H9 (cell line): ENCODE measurements at regions not wholly inside any gene's neighbourhood (a gene's known extent, or its start where the extent isn't known, plus 50 kb on each side); places are given as distances from the start of the nearest gene placed in this dataset.

Source experiments
- DNase-seq: peaks from one replicate; pipeline ENCODE4 v3.0.0-alpha.2; 2017
- H2AFZ ChIP-seq: one replicate; pipeline ENCODE4 v1.6.1; 2013; ENCODE audit warnings: mild to moderate bottlenecking, low read length, control low read depth, moderate library complexity
- H2AK5ac ChIP-seq: 2 replicates; pipeline ENCODE4 v1.6.1; 2013; ENCODE audit warnings: low read length, control low read depth, mixed read lengths; ENCODE audit not compliant: insufficient read length
- H2BK120ac ChIP-seq: one replicate; pipeline ENCODE4 v1.6.1; 2013; ENCODE audit warnings: low read depth, mild to moderate bottlenecking, low read length, control low read depth, inconsistent platforms; ENCODE audit not compliant: poor library complexity, severe bottlenecking
- H2BK12ac ChIP-seq: 2 replicates; pipeline ENCODE4 v1.6.1; 2013; ENCODE audit warnings: low read length, control low read depth, mixed read lengths, low read depth; ENCODE audit not compliant: insufficient read length
- H2BK15ac ChIP-seq: 2 replicates; pipeline ENCODE4 v1.6.1; 2013; ENCODE audit warnings: low read depth, low read length, control low read depth
- H2BK20ac ChIP-seq: one replicate; pipeline ENCODE4 v1.6.1; 2013; ENCODE audit warnings: low read depth, mild to moderate bottlenecking, low read length, control low read depth, inconsistent platforms; ENCODE audit not compliant: poor library complexity, severe bottlenecking
- H2BK5ac ChIP-seq: 2 replicates; pipeline ENCODE4 v1.6.1; 2013; ENCODE audit warnings: low read length, control low read depth, mixed read lengths; ENCODE audit not compliant: insufficient read length
- H3K14ac ChIP-seq: 2 replicates; pipeline ENCODE4 v1.6.1; 2013; ENCODE audit warnings: low read length, control low read depth; ENCODE audit not compliant: insufficient read depth
- H3K18ac ChIP-seq: 2 replicates; pipeline ENCODE4 v1.6.1; 2013; ENCODE audit warnings: low read depth, mild to moderate bottlenecking, mixed read lengths, low read length, control low read depth; ENCODE audit not compliant: insufficient read length
- H3K23ac ChIP-seq: 2 replicates; pipeline ENCODE4 v1.6.1; 2013; ENCODE audit warnings: low read length, control low read depth, mixed read lengths, low read depth; ENCODE audit not compliant: insufficient read length
- H3K23me2 ChIP-seq: 2 replicates; pipeline ENCODE4 v1.6.1; 2013; ENCODE audit warnings: low read depth, mild to moderate bottlenecking, mixed read lengths, low read length, control low read depth; ENCODE audit not compliant: insufficient read length, poor library complexity, severe bottlenecking
- H3K27ac ChIP-seq: 2 replicates; pipeline ENCODE4 v1.5.1; 2013; ENCODE audit warnings: low read length, control low read depth, mixed read lengths, low read depth; ENCODE audit not compliant: insufficient read length
- H3K27me3 ChIP-seq: 2 replicates; pipeline ENCODE4 v1.6.1; 2013; ENCODE audit warnings: low read length, control low read depth, inconsistent platforms; ENCODE audit not compliant: insufficient read depth
- H3K4ac ChIP-seq: 2 replicates; pipeline ENCODE4 v1.6.1; 2013; ENCODE audit warnings: low read depth, mild to moderate bottlenecking, control low read depth, inconsistent platforms, low read length, moderate library complexity
- H3K4me1 ChIP-seq: 2 replicates; pipeline ENCODE4 v1.6.1; 2013; ENCODE audit warnings: low read length, control low read depth, inconsistent platforms; ENCODE audit not compliant: insufficient read depth
- H3K4me2 ChIP-seq: 2 replicates; pipeline ENCODE4 v1.6.1; 2013; ENCODE audit warnings: low read length, control low read depth, mixed read lengths; ENCODE audit not compliant: insufficient read length, insufficient read depth
- H3K56ac ChIP-seq: 2 replicates; pipeline ENCODE4 v1.6.1; 2013; ENCODE audit warnings: low read depth, mild to moderate bottlenecking, mixed read lengths, low read length, control low read depth; ENCODE audit not compliant: insufficient read length
- H3K79me1 ChIP-seq: 2 replicates; pipeline ENCODE4 v1.6.1; 2013; ENCODE audit warnings: low read depth, mild to moderate bottlenecking, moderate library complexity, low read length, control low read depth, inconsistent platforms; ENCODE audit not compliant: insufficient read depth, poor library complexity, severe bottlenecking
- H3K79me2 ChIP-seq: 2 replicates; pipeline ENCODE4 v1.6.1; 2013; ENCODE audit warnings: low read length, control low read depth, inconsistent platforms; ENCODE audit not compliant: insufficient read depth
- H3K9ac ChIP-seq: 2 replicates; pipeline ENCODE4 v1.6.1; 2013; ENCODE audit warnings: low read length, control low read depth, mixed read lengths; ENCODE audit not compliant: insufficient read length; ENCODE audit errors: extremely low read depth
- H3K9me3 ChIP-seq: one replicate; pipeline ENCODE4 v1.6.1; 2013; ENCODE audit warnings: low read depth, low read length, inconsistent platforms; ENCODE audit not compliant: control insufficient read depth
- H3T11ph ChIP-seq: one replicate; pipeline ENCODE4 v1.6.1; 2013; ENCODE audit warnings: mild to moderate bottlenecking, low read length, control low read depth, inconsistent platforms
- H4K20me1 ChIP-seq: one replicate; pipeline ENCODE4 v1.6.1; 2013; ENCODE audit not compliant: control insufficient read depth, insufficient read length, insufficient read depth
- H4K5ac ChIP-seq: 2 replicates; pipeline ENCODE4 v1.6.1; 2013; ENCODE audit warnings: low read depth, mild to moderate bottlenecking, mixed read lengths, low read length, control low read depth; ENCODE audit not compliant: insufficient read length
- H4K8ac ChIP-seq: replicated peaks from 2 replicates; pipeline ENCODE4 v1.6.1; 2013; ENCODE audit warnings: low read length, control low read depth, mixed read lengths, low read depth; ENCODE audit not compliant: insufficient read length
- H4K91ac ChIP-seq: 2 replicates; pipeline ENCODE4 v1.6.1; 2013; ENCODE audit warnings: low read depth, mild to moderate bottlenecking, moderate library complexity, mixed read lengths, low read length, control low read depth; ENCODE audit not compliant: insufficient read length
- H3K27ac Mint-ChIP-seq, 3 experiments: 2 replicates in 2 of 3; 3 replicates in 1 of 3; pipeline ENCODE4 v1.8.0; 2020 to 2021; ENCODE audit warnings: mixed read lengths in 3 of 3, mild to moderate bottlenecking in 1 of 3, moderate library complexity in 1 of 3
- H3K27me3 Mint-ChIP-seq: 2 replicates; pipeline ENCODE4 v1.8.0; 2021; ENCODE audit warnings: low read depth, mild to moderate bottlenecking, moderate library complexity, mixed read lengths
- H3K36me3 Mint-ChIP-seq, 3 experiments: 2 replicates in 2 of 3; 3 replicates in 1 of 3; pipeline ENCODE4 v1.8.0; 2020 to 2021; ENCODE audit warnings: low read depth in 3 of 3, mixed read lengths in 3 of 3; ENCODE audit not compliant: insufficient read depth in 1 of 3
- H3K4me1 Mint-ChIP-seq, 2 experiments: 2 replicates each; pipeline ENCODE4 v1.8.0; 2020; ENCODE audit warnings: mixed read lengths in 2 of 2
- H3K4me3 Mint-ChIP-seq, 2 experiments: 2 replicates in 1 of 2; 3 replicates in 1 of 2; pipeline ENCODE4 v1.8.0; 2020 to 2021; ENCODE audit warnings: mild to moderate bottlenecking in 2 of 2, mixed read lengths in 2 of 2, moderate library complexity in 1 of 2
- H3K9me3 Mint-ChIP-seq, 2 experiments: 2 replicates in 1 of 2; 3 replicates in 1 of 2; pipeline ENCODE4 v1.8.0; 2020; ENCODE audit warnings: mild to moderate bottlenecking in 2 of 2, mixed read lengths in 2 of 2, moderate library complexity in 1 of 2
- whole genome bisulfite sequencing: extraction: QIAGEN DNeasy Blood & Tissue Kit; methylation state at CpG from one replicate; pipeline ENCODE4 v1.1.7; 2013; ENCODE audit warnings: missing lambda C conversion rate, low lambda C conversion rate, mixed read lengths; ENCODE audit not compliant: insufficient read length; ENCODE audit errors: extremely low coverage; 5-methylcytosine and 5-hydroxymethylcytosine counted together
- TF ChIP-seq, protein P1 (sequence below): fragments of 200-600 bp; sonication (generic); conservative IDR thresholded peaks from 3 replicates; pipeline ENCODE4 v1.8.0; 2021; ENCODE audit warnings: antibody characterized with exemption, mild to moderate bottlenecking

DNA sequence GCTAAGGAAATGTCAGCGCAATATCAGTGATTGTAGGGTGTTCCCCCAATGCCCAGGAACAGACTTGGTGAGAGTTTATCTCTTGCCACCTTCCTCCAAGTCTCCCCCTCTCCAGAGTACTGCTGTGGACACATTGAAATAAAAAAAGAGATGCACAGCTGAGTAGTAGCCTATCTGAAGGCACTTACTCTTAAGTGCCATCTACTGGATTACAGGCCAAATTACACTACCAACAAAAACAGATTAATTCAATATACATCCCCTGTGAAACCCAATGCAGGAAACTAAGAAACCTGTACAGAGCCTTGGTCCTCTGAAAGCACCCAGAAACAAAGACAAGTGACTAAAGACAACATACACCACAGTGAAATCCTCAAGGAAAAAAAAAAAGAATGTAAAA lies 460.3 kb downstream of the ZIC3 start:
- H3K4ac ChIP-seq = no peak overlapping the region
- no peak overlapping the region for H2BK20ac ChIP-seq
- no peak overlapping the region for H4K8ac ChIP-seq
- H3K27ac Mint-ChIP-seq = no peak overlapping the region
- no peaks in the 10 kb centered on the region for H3K36me3 Mint-ChIP-seq
- H3K23me2 ChIP-seq = no peaks in the 10 kb centered on the region
- H2BK15ac ChIP-seq = no peak overlapping the region
- H3K27me3 ChIP-seq = no peaks in the 10 kb centered on the region
- no peak for DNase-seq
- H3K27ac ChIP-seq = no peak overlapping the region
- H2AK5ac ChIP-seq = no peak overlapping the region
- no peak overlapping the region for H3K56ac ChIP-seq
- no peaks in the 10 kb centered on the region for H3K4me1 ChIP-seq
- H3K27me3 Mint-ChIP-seq = no peaks in the 10 kb centered on the region
- H2BK5ac ChIP-seq = no peak overlapping the region
- H3K4me2 ChIP-seq = no peak overlapping the region
- H3K4me1 Mint-ChIP-seq = peaks cover 8 to 20% of the 10 kb centered on the region in 2 experiments
- H3K14ac ChIP-seq = no peak overlapping the region
- no peak overlapping the region for H3K9ac ChIP-seq
- H3K18ac ChIP-seq = no peak overlapping the region
- TF ChIP-seq, protein P1, sequence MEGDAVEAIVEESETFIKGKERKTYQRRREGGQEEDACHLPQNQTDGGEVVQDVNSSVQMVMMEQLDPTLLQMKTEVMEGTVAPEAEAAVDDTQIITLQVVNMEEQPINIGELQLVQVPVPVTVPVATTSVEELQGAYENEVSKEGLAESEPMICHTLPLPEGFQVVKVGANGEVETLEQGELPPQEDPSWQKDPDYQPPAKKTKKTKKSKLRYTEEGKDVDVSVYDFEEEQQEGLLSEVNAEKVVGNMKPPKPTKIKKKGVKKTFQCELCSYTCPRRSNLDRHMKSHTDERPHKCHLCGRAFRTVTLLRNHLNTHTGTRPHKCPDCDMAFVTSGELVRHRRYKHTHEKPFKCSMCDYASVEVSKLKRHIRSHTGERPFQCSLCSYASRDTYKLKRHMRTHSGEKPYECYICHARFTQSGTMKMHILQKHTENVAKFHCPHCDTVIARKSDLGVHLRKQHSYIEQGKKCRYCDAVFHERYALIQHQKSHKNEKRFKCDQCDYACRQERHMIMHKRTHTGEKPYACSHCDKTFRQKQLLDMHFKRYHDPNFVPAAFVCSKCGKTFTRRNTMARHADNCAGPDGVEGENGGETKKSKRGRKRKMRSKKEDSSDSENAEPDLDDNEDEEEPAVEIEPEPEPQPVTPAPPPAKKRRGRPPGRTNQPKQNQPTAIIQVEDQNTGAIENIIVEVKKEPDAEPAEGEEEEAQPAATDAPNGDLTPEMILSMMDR = peak; percentile 63
- WGBS = no CpG with 5 or more reads among the region's 1 CpG
- no peak overlapping the region for H3K23ac ChIP-seq
- H3K9me3 ChIP-seq = no peaks in the 10 kb centered on the region
- H4K5ac ChIP-seq = no peak overlapping the region
- H3K79me1 ChIP-seq = no peaks in the 10 kb centered on the region
- no peaks in the 10 kb centered on the region for H3K79me2 ChIP-seq
- H2AFZ ChIP-seq = no peak overlapping the region
- no peak overlapping the region for H4K91ac ChIP-seq
- no peak overlapping the region for H2BK12ac ChIP-seq
- no peak overlapping the region for H2BK120ac ChIP-seq
- no peak overlapping the region for H3T11ph ChIP-seq
- peaks cover 0 to 44% of the 10 kb centered on the region in 2 experiments; a peak in 2 of 5 replicates for H3K9me3 Mint-ChIP-seq
- H4K20me1 ChIP-seq = no peaks in the 10 kb centered on the region
- H3K4me3 Mint-ChIP-seq = no peak overlapping the region
